H9 (cell line): ENCODE measurements at regions not wholly inside any gene's neighbourhood (a gene's known extent, or its start where the extent isn't known, plus 50 kb on each side); places are given as distances from the start of the nearest gene placed in this dataset.

Source experiments
- DNase-seq: peaks from one replicate; pipeline ENCODE4 v3.0.0-alpha.2; 2017
- H2AFZ ChIP-seq: one replicate; pipeline ENCODE4 v1.6.1; 2013; ENCODE audit warnings: mild to moderate bottlenecking, low read length, control low read depth, moderate library complexity
- H2AK5ac ChIP-seq: 2 replicates; pipeline ENCODE4 v1.6.1; 2013; ENCODE audit warnings: low read length, control low read depth, mixed read lengths; ENCODE audit not compliant: insufficient read length
- H2BK120ac ChIP-seq: one replicate; pipeline ENCODE4 v1.6.1; 2013; ENCODE audit warnings: low read depth, mild to moderate bottlenecking, low read length, control low read depth, inconsistent platforms; ENCODE audit not compliant: poor library complexity, severe bottlenecking
- H2BK12ac ChIP-seq: 2 replicates; pipeline ENCODE4 v1.6.1; 2013; ENCODE audit warnings: low read length, control low read depth, mixed read lengths, low read depth; ENCODE audit not compliant: insufficient read length
- H2BK15ac ChIP-seq: 2 replicates; pipeline ENCODE4 v1.6.1; 2013; ENCODE audit warnings: low read depth, low read length, control low read depth
- H2BK20ac ChIP-seq: one replicate; pipeline ENCODE4 v1.6.1; 2013; ENCODE audit warnings: low read depth, mild to moderate bottlenecking, low read length, control low read depth, inconsistent platforms; ENCODE audit not compliant: poor library complexity, severe bottlenecking
- H2BK5ac ChIP-seq: 2 replicates; pipeline ENCODE4 v1.6.1; 2013; ENCODE audit warnings: low read length, control low read depth, mixed read lengths; ENCODE audit not compliant: insufficient read length
- H3K14ac ChIP-seq: 2 replicates; pipeline ENCODE4 v1.6.1; 2013; ENCODE audit warnings: low read length, control low read depth; ENCODE audit not compliant: insufficient read depth
- H3K18ac ChIP-seq: 2 replicates; pipeline ENCODE4 v1.6.1; 2013; ENCODE audit warnings: low read depth, mild to moderate bottlenecking, mixed read lengths, low read length, control low read depth; ENCODE audit not compliant: insufficient read length
- H3K23ac ChIP-seq: 2 replicates; pipeline ENCODE4 v1.6.1; 2013; ENCODE audit warnings: low read length, control low read depth, mixed read lengths, low read depth; ENCODE audit not compliant: insufficient read length
- H3K23me2 ChIP-seq: 2 replicates; pipeline ENCODE4 v1.6.1; 2013; ENCODE audit warnings: low read depth, mild to moderate bottlenecking, mixed read lengths, low read length, control low read depth; ENCODE audit not compliant: insufficient read length, poor library complexity, severe bottlenecking
- H3K27ac ChIP-seq: 2 replicates; pipeline ENCODE4 v1.5.1; 2013; ENCODE audit warnings: low read length, control low read depth, mixed read lengths, low read depth; ENCODE audit not compliant: insufficient read length
- H3K27me3 ChIP-seq: 2 replicates; pipeline ENCODE4 v1.6.1; 2013; ENCODE audit warnings: low read length, control low read depth, inconsistent platforms; ENCODE audit not compliant: insufficient read depth
- H3K4ac ChIP-seq: 2 replicates; pipeline ENCODE4 v1.6.1; 2013; ENCODE audit warnings: low read depth, mild to moderate bottlenecking, control low read depth, inconsistent platforms, low read length, moderate library complexity
- H3K4me1 ChIP-seq: 2 replicates; pipeline ENCODE4 v1.6.1; 2013; ENCODE audit warnings: low read length, control low read depth, inconsistent platforms; ENCODE audit not compliant: insufficient read depth
- H3K4me2 ChIP-seq: 2 replicates; pipeline ENCODE4 v1.6.1; 2013; ENCODE audit warnings: low read length, control low read depth, mixed read lengths; ENCODE audit not compliant: insufficient read length, insufficient read depth
- H3K56ac ChIP-seq: 2 replicates; pipeline ENCODE4 v1.6.1; 2013; ENCODE audit warnings: low read depth, mild to moderate bottlenecking, mixed read lengths, low read length, control low read depth; ENCODE audit not compliant: insufficient read length
- H3K79me1 ChIP-seq: 2 replicates; pipeline ENCODE4 v1.6.1; 2013; ENCODE audit warnings: low read depth, mild to moderate bottlenecking, moderate library complexity, low read length, control low read depth, inconsistent platforms; ENCODE audit not compliant: insufficient read depth, poor library complexity, severe bottlenecking
- H3K79me2 ChIP-seq: 2 replicates; pipeline ENCODE4 v1.6.1; 2013; ENCODE audit warnings: low read length, control low read depth, inconsistent platforms; ENCODE audit not compliant: insufficient read depth
- H3K9ac ChIP-seq: 2 replicates; pipeline ENCODE4 v1.6.1; 2013; ENCODE audit warnings: low read length, control low read depth, mixed read lengths; ENCODE audit not compliant: insufficient read length; ENCODE audit errors: extremely low read depth
- H3K9me3 ChIP-seq: one replicate; pipeline ENCODE4 v1.6.1; 2013; ENCODE audit warnings: low read depth, low read length, inconsistent platforms; ENCODE audit not compliant: control insufficient read depth
- H3T11ph ChIP-seq: one replicate; pipeline ENCODE4 v1.6.1; 2013; ENCODE audit warnings: mild to moderate bottlenecking, low read length, control low read depth, inconsistent platforms
- H4K20me1 ChIP-seq: one replicate; pipeline ENCODE4 v1.6.1; 2013; ENCODE audit not compliant: control insufficient read depth, insufficient read length, insufficient read depth
- H4K5ac ChIP-seq: 2 replicates; pipeline ENCODE4 v1.6.1; 2013; ENCODE audit warnings: low read depth, mild to moderate bottlenecking, mixed read lengths, low read length, control low read depth; ENCODE audit not compliant: insufficient read length
- H4K8ac ChIP-seq: replicated peaks from 2 replicates; pipeline ENCODE4 v1.6.1; 2013; ENCODE audit warnings: low read length, control low read depth, mixed read lengths, low read depth; ENCODE audit not compliant: insufficient read length
- H4K91ac ChIP-seq: 2 replicates; pipeline ENCODE4 v1.6.1; 2013; ENCODE audit warnings: low read depth, mild to moderate bottlenecking, moderate library complexity, mixed read lengths, low read length, control low read depth; ENCODE audit not compliant: insufficient read length
- H3K27ac Mint-ChIP-seq, 3 experiments: 2 replicates in 2 of 3; 3 replicates in 1 of 3; pipeline ENCODE4 v1.8.0; 2020 to 2021; ENCODE audit warnings: mixed read lengths in 3 of 3, mild to moderate bottlenecking in 1 of 3, moderate library complexity in 1 of 3
- H3K27me3 Mint-ChIP-seq: 2 replicates; pipeline ENCODE4 v1.8.0; 2021; ENCODE audit warnings: low read depth, mild to moderate bottlenecking, moderate library complexity, mixed read lengths
- H3K36me3 Mint-ChIP-seq, 3 experiments: 2 replicates in 2 of 3; 3 replicates in 1 of 3; pipeline ENCODE4 v1.8.0; 2020 to 2021; ENCODE audit warnings: low read depth in 3 of 3, mixed read lengths in 3 of 3; ENCODE audit not compliant: insufficient read depth in 1 of 3
- H3K4me1 Mint-ChIP-seq, 2 experiments: 2 replicates each; pipeline ENCODE4 v1.8.0; 2020; ENCODE audit warnings: mixed read lengths in 2 of 2
- H3K4me3 Mint-ChIP-seq, 2 experiments: 2 replicates in 1 of 2; 3 replicates in 1 of 2; pipeline ENCODE4 v1.8.0; 2020 to 2021; ENCODE audit warnings: mild to moderate bottlenecking in 2 of 2, mixed read lengths in 2 of 2, moderate library complexity in 1 of 2
- H3K9me3 Mint-ChIP-seq, 2 experiments: 2 replicates in 1 of 2; 3 replicates in 1 of 2; pipeline ENCODE4 v1.8.0; 2020; ENCODE audit warnings: mild to moderate bottlenecking in 2 of 2, mixed read lengths in 2 of 2, moderate library complexity in 1 of 2
- CTCF ChIP-seq: fragments of 200-600 bp; sonication (generic); conservative IDR thresholded peaks from 3 replicates; pipeline ENCODE4 v1.8.0; 2021; ENCODE audit warnings: antibody characterized with exemption, mild to moderate bottlenecking
- WGBS: extraction: QIAGEN DNeasy Blood & Tissue Kit; methylation state at CpG from one replicate; pipeline ENCODE4 v1.1.7; 2013; ENCODE audit warnings: missing lambda C conversion rate, low lambda C conversion rate, mixed read lengths; ENCODE audit not compliant: insufficient read length; ENCODE audit errors: extremely low coverage; 5-methylcytosine and 5-hydroxymethylcytosine counted together

DNA sequence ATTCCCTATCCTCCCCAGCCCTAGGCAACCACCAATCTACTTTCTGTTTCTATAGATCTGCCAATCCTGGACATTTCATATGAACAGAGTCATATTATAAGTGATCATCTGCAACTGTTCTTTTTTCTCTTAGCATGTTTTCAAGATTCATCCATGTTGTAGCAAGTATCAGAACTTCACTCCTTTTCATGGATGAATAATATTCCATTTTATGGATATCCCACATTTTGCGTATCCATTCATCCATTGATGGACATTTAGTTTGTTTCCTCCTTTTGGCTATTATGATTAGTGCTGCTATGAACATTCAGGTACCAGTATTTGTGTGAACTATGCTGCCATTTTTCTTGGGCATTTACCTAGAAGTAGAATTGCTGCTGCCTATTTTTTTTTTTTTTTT, 51.3 kb upstream of the HAND1 start:
- Histone ChIP-seq H3K79me1 (no peaks in the 10 kb centered on the region), H3K23me2 (no peaks in the 10 kb centered on the region), H3K23ac (no peak overlapping the region), H4K8ac (no peak overlapping the region), H4K5ac (no peak overlapping the region), H3K9me3 (no peaks in the 10 kb centered on the region), H4K91ac (no peak overlapping the region), H3K4me1 (no peaks in the 10 kb centered on the region), H2BK120ac (no peak overlapping the region), H2BK15ac (no peak overlapping the region), H3K14ac (no peak overlapping the region), H2AK5ac (no peak overlapping the region), H2AFZ (no peak overlapping the region), H3K79me2 (no peaks in the 10 kb centered on the region), H3K9ac (no peak overlapping the region), H2BK20ac (no peak overlapping the region), H3K56ac (no peak overlapping the region), H3K4me2 (no peak overlapping the region), H3K27me3 (no peaks in the 10 kb centered on the region), H4K20me1 (no peaks in the 10 kb centered on the region), H3K18ac (no peak overlapping the region), H2BK5ac (no peak overlapping the region), H3K27ac (no peak overlapping the region), H2BK12ac (no peak overlapping the region), H3T11ph (no peak overlapping the region), H3K4ac (no peak overlapping the region)
- Mint-ChIP-seq H3K27ac (no peak overlapping the region), H3K9me3 (no peaks in the 10 kb centered on the region), H3K36me3 (no peaks in the 10 kb centered on the region), H3K27me3 (peaks cover 4% of the 10 kb centered on the region; the same call in 1 of the 2 replicates), H3K4me1 (peaks cover 0 to 5% of the 10 kb centered on the region in 2 experiments; a peak in 1 of 4 replicates), H3K4me3 (no peak overlapping the region)
- TF ChIP-seq CTCF: no peak
- no peak for DNase-seq
- WGBS: no CpG with 5 or more reads among the region's 1 CpG
